H1 (cell line): ENCODE measurements at regions not wholly inside any gene's neighbourhood (a gene's known extent, or its start where the extent isn't known, plus 50 kb on each side); places are given as distances from the start of the nearest gene placed in this dataset.

Source experiments
- ATF2 ChIP-seq: IDR thresholded peaks from 2 replicates; pipeline ENCODE4 v1.6.1; 2012; ENCODE audit warnings: low read length, inconsistent platforms
- CREB1 ChIP-seq: IDR thresholded peaks from 2 replicates; pipeline ENCODE4 v1.6.1; 2012; ENCODE audit warnings: inconsistent platforms
- CTCF ChIP-seq, 3 experiments: IDR thresholded peaks; 1 replicate in 2 of 3; 2 replicates in 1 of 3; pipeline versions ENCODE4 v1.5.1 to v1.6.1; 2011; ENCODE audit warnings: low read length in 3 of 3, mild to moderate bottlenecking in 3 of 3, inconsistent platforms in 2 of 3, low read depth in 1 of 3, moderate library complexity in 1 of 3; ENCODE audit not compliant: insufficient read depth in 1 of 3; ENCODE audit errors: control extremely low read depth in 1 of 3
- GTF2F1 ChIP-seq: IDR thresholded peaks from 2 replicates; pipeline ENCODE4 v1.6.1; 2012; ENCODE audit warnings: low read depth, low read length, improper control_type of control experiment, borderline replicate concordance
- POU5F1 ChIP-seq: IDR thresholded peaks from 2 replicates; pipeline ENCODE4 v1.6.1; 2011; ENCODE audit warnings: low read depth, mild to moderate bottlenecking, low read length, moderate library complexity

GRCh38 chr1:4933232-4933631 lies 278.8 kb downstream of the AJAP1 start (continued):
- TF ChIP-seq CTCF (IDR thresholded peaks at IDR 0.05; ENCODE audit: control extremely low read depth in 1 of 3, insufficient read depth in 1 of 3, low read depth in 1 of 3, low read length in 3 of 3) (no peak), ATF2 (no peak), POU5F1 (no peak), GTF2F1 (no peak), CREB1 (no peak)
